Activated CD8-positive, alpha-beta T cell treated with anti-CD3 and anti-CD28 coated beads for 36 hours (primary cell): ENCODE measurements at regions not wholly inside any gene's neighbourhood (a gene's known extent, or its start where the extent isn't known, plus 50 kb on each side); places are given as distances from the start of the nearest gene placed in this dataset.

Source experiments
- ATAC-seq: fragments of 200-7000 bp; cut with Tn5 transposase; one replicate; pipeline ENCODE4 v1.10.0; 2021; ENCODE audit warnings: mild to moderate bottlenecking, moderate library complexity
- CTCF ChIA-PET: fragments of 350-600 bp; sonication (Branson Sonifier 250); formaldehyde crosslinking; loops from one replicate; lab custom pipeline; 2021; ENCODE audit warnings: antibody characterized with exemption; lab: Charles Lee
- POLR2A ChIA-PET: fragments of 350-600 bp; sonication (Branson Sonifier 250); formaldehyde crosslinking; loops from one replicate; lab custom pipeline; 2021; ENCODE audit warnings: antibody characterized with exemption; lab: Charles Lee
- DNase-seq: peaks from one replicate; pipeline ENCODE4 v3.0.0-alpha.2; 2020
- H3K27ac Mint-ChIP-seq: one replicate; pipeline ENCODE4 v1.8.0; 2021; ENCODE audit warnings: mild to moderate bottlenecking, mixed read lengths
- H3K27me3 Mint-ChIP-seq: one replicate; pipeline ENCODE4 v1.8.0; 2021; ENCODE audit warnings: mixed read lengths
- H3K36me3 Mint-ChIP-seq: one replicate; pipeline ENCODE4 v1.8.0; 2021; ENCODE audit warnings: low read depth, mixed read lengths
- H3K4me1 Mint-ChIP-seq: one replicate; pipeline ENCODE4 v1.8.0; 2021; ENCODE audit warnings: low read depth, mixed read lengths
- H3K4me3 Mint-ChIP-seq: one replicate; pipeline ENCODE4 v1.8.0; 2021; ENCODE audit warnings: mild to moderate bottlenecking, moderate library complexity, mixed read lengths
- H3K9me3 Mint-ChIP-seq: one replicate; pipeline ENCODE4 v1.8.0; 2021; ENCODE audit warnings: mixed read lengths
- intact Hi-C: fragments of 100-400 bp; cut with micrococcal nuclease; formaldehyde crosslinking; loops from one replicate; pipeline ENCODE4 v1.10.0; 2022
- TF ChIP-seq, protein P1 (sequence below): fragments of 200-600 bp; IDR thresholded peaks from one replicate; pipeline ENCODE4 v1.8.0; 2022; ENCODE audit warnings: antibody characterized with exemption, mild to moderate bottlenecking

DNA sequence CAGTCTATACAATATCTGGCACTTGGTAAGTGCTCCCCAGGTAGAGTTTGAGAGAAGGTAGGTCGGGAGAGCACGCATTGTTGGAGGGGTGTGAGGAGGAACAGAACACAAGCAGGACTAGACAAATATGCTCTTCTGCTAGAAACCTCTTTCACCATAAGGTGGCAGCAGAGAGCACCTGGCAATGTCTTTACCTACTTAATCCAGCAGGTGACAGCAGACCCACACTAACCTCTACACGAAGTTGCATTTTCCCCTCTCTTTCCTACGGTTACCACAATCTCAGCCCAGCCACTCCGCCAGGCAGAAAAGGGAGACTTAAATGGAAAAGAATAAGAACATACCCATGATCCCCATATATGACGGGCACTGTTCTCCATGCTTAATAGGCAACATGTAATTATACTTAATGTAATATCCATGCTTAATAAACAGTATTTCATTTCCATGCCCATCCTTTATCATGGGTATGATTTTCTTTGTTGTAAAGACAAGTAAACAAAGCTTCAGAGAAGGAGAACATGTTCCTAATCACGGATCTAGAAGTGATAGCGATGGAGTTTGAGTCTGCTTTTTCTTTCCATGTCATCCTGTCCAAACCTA is 55.1 kb upstream of the CCL2 start:
- Mint-ChIP-seq H3K27ac (no peak overlapping the region), H3K27me3 (peaks cover 21% of the 10 kb centered on the region), H3K4me1 (peaks cover 14% of the 10 kb centered on the region), H3K4me3 (no peak overlapping the region), H3K9me3 (peaks cover 1% of the 10 kb centered on the region), H3K36me3 (no peaks in the 10 kb centered on the region)
- CTCF ChIA-PET, result interaction anchor here (0.5 to 6.4 kb wide), 36 partner anchors 9 to 220 kb away, joined by 3 to 319 read pairs (median 4); partner anchors contain the start of genes CCL1 and CCL13
- intact Hi-C loops, result loop anchor here (2.0 kb wide), 1 partner anchor 161 kb away; no protein-coding TSS in a partner anchor
- DNase-seq, result peak; percentile 77
- TF ChIP-seq, protein P1, sequence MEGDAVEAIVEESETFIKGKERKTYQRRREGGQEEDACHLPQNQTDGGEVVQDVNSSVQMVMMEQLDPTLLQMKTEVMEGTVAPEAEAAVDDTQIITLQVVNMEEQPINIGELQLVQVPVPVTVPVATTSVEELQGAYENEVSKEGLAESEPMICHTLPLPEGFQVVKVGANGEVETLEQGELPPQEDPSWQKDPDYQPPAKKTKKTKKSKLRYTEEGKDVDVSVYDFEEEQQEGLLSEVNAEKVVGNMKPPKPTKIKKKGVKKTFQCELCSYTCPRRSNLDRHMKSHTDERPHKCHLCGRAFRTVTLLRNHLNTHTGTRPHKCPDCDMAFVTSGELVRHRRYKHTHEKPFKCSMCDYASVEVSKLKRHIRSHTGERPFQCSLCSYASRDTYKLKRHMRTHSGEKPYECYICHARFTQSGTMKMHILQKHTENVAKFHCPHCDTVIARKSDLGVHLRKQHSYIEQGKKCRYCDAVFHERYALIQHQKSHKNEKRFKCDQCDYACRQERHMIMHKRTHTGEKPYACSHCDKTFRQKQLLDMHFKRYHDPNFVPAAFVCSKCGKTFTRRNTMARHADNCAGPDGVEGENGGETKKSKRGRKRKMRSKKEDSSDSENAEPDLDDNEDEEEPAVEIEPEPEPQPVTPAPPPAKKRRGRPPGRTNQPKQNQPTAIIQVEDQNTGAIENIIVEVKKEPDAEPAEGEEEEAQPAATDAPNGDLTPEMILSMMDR, result peak; percentile 100
- ATAC-seq, result peak; percentile 90
- POLR2A ChIA-PET, result interaction anchor here (0.6 to 3.5 kb wide), 2 partner anchors 162 to 934 kb away, joined by 3 to 14 read pairs; partner anchors contain the start of gene CCL1

- Mint-ChIP-seq H3K27ac (peak overlapping the region; percentile 61), H3K4me1 (peaks cover 14% of the 10 kb centered on the region), H3K4me3 (no peak overlapping the region), H3K9me3 (peaks cover 1% of the 10 kb centered on the region), H3K36me3 (no peaks in the 10 kb centered on the region), H3K27me3 (peaks cover 25% of the 10 kb centered on the region)
- ATAC-seq, result peak; percentile 42
- CTCF ChIA-PET, result interaction anchor here (0.7 to 6.4 kb wide), 30 partner anchors 10 to 218 kb away, joined by 3 to 319 read pairs (median 4); partner anchors contain the start of genes CCL1 and CCL13
- TF ChIP-seq, protein P1, result no peak
- intact Hi-C loops, result loop anchor here (2.0 kb wide), 1 partner anchor 160 kb away; no protein-coding TSS in a partner anchor
- POLR2A ChIA-PET, result interaction anchor here (1.0 to 3.5 kb wide), 2 partner anchors 160 to 186 kb away, joined by 3 to 14 read pairs; partner anchors contain the start of gene CCL1
- DNase-seq, result peak; percentile 15
These were observed 53.9 kb upstream of the CCL2 start for GRCh38 chr17:34201225-34201624.

- Mint-ChIP-seq H3K27me3 (peaks cover 22% of the 10 kb centered on the region), H3K36me3 (no peaks in the 10 kb centered on the region), H3K4me3 (no peak overlapping the region), H3K27ac (no peak overlapping the region), H3K9me3 (peaks cover 1% of the 10 kb centered on the region), H3K4me1 (peaks cover 14% of the 10 kb centered on the region)
- DNase-seq (no peak), ATAC-seq (peak; percentile 57)
- ChIA-PET POLR2A (interaction anchor here (3.5 kb wide), 1 partner anchor 160 kb away, joined by 14 read pairs; the partner anchor contains the start of gene CCL1), CTCF (interaction anchor here (0.7 to 6.4 kb wide), 13 partner anchors 10 to 218 kb away, joined by 3 to 319 read pairs (median 8); partner anchors contain the start of genes CCL1 and CCL13)
- TF ChIP-seq, protein P1, result no peak
- intact Hi-C loops, result loop anchor here (2.0 kb wide), 1 partner anchor 159 kb away; no protein-coding TSS in a partner anchor
These were observed 53.3 kb upstream of the CCL2 start for GRCh38 chr17:34201767-34202166.

DNA sequence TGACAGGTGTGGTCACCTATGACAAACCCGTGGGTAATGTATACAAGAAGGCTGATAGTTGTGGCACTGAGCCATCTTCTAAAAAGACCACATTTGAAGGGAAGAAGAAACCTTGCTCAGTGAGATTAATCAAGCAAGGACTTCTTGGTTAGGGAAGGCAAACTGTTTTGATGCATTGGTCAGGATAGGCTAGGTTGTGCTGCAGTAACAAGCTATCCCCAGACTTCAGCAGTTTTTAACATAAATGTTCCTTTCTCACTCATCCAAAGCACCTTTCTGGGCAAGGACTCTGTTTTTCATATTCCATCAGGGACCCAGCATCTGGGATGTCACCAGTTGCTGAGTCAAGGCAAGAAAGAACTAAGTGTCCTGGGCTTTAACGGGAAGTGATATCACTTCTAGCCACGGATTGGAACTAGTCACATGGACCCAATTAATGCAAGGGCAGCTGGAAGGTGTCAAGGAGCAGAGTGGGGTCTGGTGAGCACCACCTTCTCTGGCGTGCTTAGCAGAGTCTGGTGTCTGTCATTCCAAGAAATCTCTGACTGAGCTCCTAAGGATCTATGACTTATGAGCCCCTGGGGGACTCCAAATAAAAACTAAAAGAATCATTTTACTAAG is 52.0 kb upstream of the CCL2 start:
- DNase-seq (no peak), ATAC-seq (no peak)
- Mint-ChIP-seq H3K36me3 (no peaks in the 10 kb centered on the region), H3K9me3 (peaks cover 1% of the 10 kb centered on the region), H3K4me1 (peaks cover 14% of the 10 kb centered on the region), H3K4me3 (no peak overlapping the region), H3K27me3 (peaks cover 22% of the 10 kb centered on the region), H3K27ac (no peak overlapping the region)
- ChIA-PET POLR2A (interaction anchor here (3.5 kb wide), 1 partner anchor 158 kb away, joined by 14 read pairs; the partner anchor contains the start of gene CCL1), CTCF (interaction anchor here (6.4 kb wide), 1 partner anchor 156 kb away, joined by 319 read pairs; the partner anchor contains the start of genes CCL1 and CCL13)
- intact Hi-C loops, result no loop called here
- TF ChIP-seq, protein P1, result no peak
